Activated CD4-positive, alpha-beta T cell treated with anti-CD3 and anti-CD28 coated beads, Interleukin-2, Interleukin-4, amounts not matched to agents 100 ng/mL and 50 ng/mL, durations not matched to agents 16 hours and 8 hours (primary cell): ENCODE measurements at regions not wholly inside any gene's neighbourhood (a gene's known extent, or its start where the extent isn't known, plus 50 kb on each side); places are given as distances from the start of the nearest gene placed in this dataset.

Source experiments
- DNase-seq: peaks from one replicate; pipeline ENCODE4 v3.0.0-alpha.2; 2020; ENCODE audit warnings: low spot score

- no peak for DNase-seq
Observed at GRCh38 chr13:67652887-67653286, 422.8 kb upstream of the PCDH9 start.

- no peak for DNase-seq
Observed at GRCh38 chr13:67651908-67652465, 421.9 kb upstream of the PCDH9 start.

GRCh38 chr13:67650471-67650870, 420.3 kb upstream of the PCDH9 start:
- DNase-seq, result no peak

GRCh38 chr13:67645874-67646467, 415.8 kb upstream of the PCDH9 start:
- no peak for DNase-seq

- no peak for DNase-seq
Observed at GRCh38 chr13:67643516-67644055, 413.4 kb upstream of the PCDH9 start.

- no peak for DNase-seq
Observed at GRCh38 chr13:67642657-67643056, 412.5 kb upstream of the PCDH9 start.

GRCh38 chr13:67635754-67636153, 405.6 kb upstream of the PCDH9 start:
- DNase-seq, result no peak

- DNase-seq, result no peak
Observed at GRCh38 chr13:67632590-67632989, 402.5 kb upstream of the PCDH9 start.

GRCh38 chr13:67630640-67631039, 400.5 kb upstream of the PCDH9 start:
- DNase-seq, result no peak

- DNase-seq, result no peak
Observed at GRCh38 chr13:67623630-67624029, 393.5 kb upstream of the PCDH9 start.

GRCh38 chr13:67620665-67621064, 390.5 kb upstream of the PCDH9 start:
- no peak for DNase-seq

GRCh38 chr13:67619995-67620380, 389.9 kb upstream of the PCDH9 start:
- DNase-seq, result no peak

GRCh38 chr13:67619351-67619994, 389.3 kb upstream of the PCDH9 start:
- DNase-seq, result no peak

- DNase-seq, result no peak
Observed at GRCh38 chr13:67614579-67614978, 384.4 kb upstream of the PCDH9 start.

GRCh38 chr13:67614013-67614412, 383.9 kb upstream of the PCDH9 start:
- no peak for DNase-seq

- DNase-seq, result no peak
Observed at GRCh38 chr13:67588607-67589006, 358.5 kb upstream of the PCDH9 start.

- no peak for DNase-seq
Observed at GRCh38 chr13:67577361-67577760, 347.2 kb upstream of the PCDH9 start.

- no peak for DNase-seq
Observed at GRCh38 chr13:67574320-67575233, 344.4 kb upstream of the PCDH9 start.

GRCh38 chr13:67568205-67568604, 338.1 kb upstream of the PCDH9 start:
- DNase-seq, result no peak

- no peak for DNase-seq
Observed at GRCh38 chr13:67557642-67558241, 327.6 kb upstream of the PCDH9 start.

GRCh38 chr13:67557118-67557517, 327.0 kb upstream of the PCDH9 start:
- DNase-seq, result no peak
